IPS DF 19.7 (cell line): ENCODE measurements at regions not wholly inside any gene's neighbourhood (a gene's known extent, or its start where the extent isn't known, plus 50 kb on each side); places are given as distances from the start of the nearest gene placed in this dataset.

Experiments
- DNase-seq: peaks from one replicate; pipeline ENCODE4 v3.0.0-alpha.2; 2013; ENCODE audit warnings: low read depth, low spot score

DNA sequence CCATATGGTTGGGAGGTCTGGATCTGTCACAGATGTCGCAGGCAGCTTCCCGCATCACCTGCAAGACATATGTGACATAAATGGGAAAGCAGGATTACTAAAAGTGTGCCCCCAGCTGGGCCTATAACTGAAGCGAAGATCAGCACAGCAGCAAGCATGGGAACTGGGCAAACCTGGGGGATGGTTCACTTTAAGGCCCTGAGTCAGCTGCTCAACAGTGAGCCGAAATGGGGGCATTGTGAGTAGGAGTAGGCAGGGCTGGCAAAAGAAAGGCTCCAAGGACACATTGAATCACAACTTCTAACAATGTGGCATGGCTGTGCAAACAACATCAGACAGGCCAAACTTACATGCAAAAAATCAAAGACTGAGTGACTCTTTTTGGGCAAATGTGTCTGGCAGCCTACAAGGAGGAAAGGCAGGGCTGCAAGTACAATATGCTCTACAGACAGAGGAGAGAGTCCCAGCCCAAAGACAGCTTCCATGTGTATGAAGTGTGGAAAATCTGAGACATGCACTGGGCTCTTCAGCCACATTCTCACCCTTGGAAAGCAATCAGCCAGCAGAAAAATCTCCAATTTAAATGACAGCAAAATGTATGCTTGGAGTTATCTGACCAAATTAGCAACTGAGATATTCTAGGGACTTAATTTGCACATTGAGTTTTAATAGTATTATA is 531.0 kb upstream of the MMS22L start:
- no peak for DNase-seq

DNA sequence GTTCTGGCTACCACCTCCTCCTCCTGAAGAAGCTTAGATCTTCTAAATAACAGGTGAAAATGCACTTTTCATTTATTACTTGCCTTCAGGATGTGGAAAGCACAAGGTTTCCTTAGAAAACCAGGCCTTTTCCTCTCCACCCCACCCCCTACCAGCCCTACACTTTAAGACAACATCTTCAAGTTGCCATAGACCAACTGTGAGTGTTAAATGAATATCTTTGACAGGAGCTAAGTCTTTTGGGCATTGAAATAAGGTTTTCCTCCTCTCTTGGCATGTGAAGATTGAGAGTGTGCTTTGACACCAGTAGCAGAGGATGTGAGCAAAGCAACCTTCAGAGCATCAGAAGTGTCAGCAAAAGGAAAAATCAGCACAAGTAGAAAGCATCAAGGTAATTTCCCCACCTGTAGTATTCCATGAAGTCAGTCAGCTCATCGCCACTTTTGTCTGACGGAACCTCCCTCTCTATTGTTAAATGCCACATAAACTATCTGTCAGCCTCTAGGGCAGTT is 532.3 kb upstream of the MMS22L start:
- no peak for DNase-seq

DNA sequence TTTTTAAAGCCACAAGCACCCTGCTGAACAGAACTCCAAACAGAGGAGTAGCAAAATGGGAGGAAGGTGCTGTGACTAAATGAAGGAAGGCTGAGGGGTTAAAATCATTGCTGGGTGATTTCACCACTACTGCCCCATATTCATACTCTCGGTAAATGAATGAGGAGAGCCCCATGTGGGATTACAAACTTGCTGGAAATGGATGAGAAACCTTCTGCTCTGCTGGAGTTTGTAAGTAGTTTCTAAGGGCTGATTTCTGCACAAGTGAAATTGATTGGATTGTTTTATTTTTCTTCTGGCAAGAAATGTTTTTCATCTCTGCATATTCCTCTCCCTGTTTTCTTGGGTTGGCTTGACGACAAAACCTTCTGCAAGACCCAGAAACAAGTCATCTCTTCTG is 533.5 kb upstream of the MMS22L start:
- DNase-seq = no peak

DNA sequence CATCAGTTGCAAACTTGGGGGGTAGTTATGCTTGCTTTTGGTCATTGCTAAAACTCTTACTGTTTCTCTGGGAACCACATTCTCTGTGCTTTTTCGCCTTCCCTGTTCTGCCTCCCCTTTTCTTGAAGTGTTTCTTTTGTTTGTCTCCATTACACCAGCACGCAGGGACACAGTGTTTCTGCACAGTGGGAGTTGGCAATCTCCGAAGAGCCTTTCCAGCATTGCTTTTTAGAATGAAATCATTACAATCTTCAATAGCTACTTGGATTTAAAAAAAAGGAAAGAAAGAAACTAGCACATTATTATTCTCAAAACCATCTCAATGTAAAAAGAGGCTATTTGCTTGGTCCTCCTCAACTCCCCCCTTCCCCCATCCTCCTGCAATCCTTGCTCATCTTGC is 536.7 kb upstream of the MMS22L start:
- DNase-seq = no peak

- DNase-seq = no peak
Measured at GRCh38 chr6:97820400-97820799, 537.4 kb upstream of the MMS22L start.

- DNase-seq = no peak
Measured at GRCh38 chr6:97822632-97823031, 539.6 kb upstream of the MMS22L start.

GRCh38 chr6:97841763-97842162 is 558.7 kb upstream of the MMS22L start:
- no peak for DNase-seq

DNA sequence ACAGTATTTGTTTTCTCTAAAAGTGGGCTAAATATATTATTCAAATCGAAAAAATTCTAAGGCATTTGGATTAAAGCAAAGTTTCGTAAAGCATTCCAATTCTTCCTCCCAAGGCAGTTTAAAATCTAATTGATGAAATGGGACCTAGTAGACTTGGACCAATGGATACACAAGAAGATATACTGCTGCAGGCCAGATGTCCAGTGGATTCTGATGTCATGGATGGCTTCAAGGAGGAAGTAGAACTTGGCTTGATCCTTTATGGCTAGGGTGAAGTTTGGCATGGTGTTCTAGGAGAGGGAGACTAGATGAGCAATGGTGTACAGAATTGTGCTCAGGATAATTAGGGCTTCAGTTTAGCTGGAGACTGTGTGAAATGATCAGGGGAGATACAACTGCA is 559.5 kb upstream of the MMS22L start:
- no peak for DNase-seq

DNA sequence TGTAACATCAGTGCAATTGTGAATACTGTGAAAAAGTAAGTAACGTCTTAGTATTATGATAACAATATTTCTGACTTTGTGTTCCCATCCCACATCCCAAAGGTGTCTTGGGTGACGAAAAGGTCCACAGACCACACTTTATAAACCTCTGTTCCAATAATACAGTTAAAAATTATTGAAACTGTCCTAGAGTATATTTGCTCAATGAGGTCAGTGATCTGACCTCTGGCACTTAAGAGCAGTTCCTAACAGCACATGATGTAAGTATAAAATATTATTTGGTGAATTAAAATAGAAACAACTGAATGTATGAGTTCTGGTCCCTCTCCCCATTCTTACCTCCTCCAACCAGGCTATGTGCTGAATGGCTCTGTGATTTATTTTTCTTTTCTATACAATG is 566.4 kb upstream of the MMS22L start:
- no peak for DNase-seq

DNA sequence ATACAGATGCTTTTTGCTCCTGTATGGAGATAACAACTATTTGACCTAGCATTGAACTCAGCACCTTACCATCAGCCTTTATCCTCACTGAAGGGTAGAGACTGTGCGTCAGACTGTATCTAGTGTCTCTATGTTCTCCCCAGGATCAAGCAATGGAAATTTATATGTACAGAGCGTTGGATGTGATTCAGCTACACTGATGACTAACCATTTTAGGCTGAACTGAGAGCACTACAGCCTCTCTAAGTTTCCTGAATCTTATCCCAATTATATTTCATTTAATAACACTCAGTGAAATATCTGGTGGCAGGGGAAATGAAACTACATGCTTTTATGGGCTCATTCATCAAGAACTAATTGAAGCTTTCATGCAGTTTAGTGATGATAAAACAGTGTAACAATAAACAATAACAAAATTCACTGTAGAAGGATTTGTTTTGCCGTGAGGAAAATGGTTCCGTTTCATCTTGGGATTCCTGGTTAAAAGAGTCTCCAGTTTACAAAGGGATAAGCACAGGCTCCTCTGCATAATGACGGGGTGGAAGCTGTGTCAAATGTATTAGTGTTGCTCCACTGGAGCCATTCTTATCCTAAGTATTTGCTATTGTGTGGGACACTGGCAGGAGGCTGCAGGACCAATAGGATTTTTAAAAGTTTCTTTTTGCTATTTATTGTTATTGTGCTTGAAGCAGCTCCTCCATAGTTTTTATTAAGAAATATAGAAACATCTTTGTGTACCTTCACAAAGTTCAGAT is 567.6 kb upstream of the MMS22L start:
- DNase-seq = no peak

DNA sequence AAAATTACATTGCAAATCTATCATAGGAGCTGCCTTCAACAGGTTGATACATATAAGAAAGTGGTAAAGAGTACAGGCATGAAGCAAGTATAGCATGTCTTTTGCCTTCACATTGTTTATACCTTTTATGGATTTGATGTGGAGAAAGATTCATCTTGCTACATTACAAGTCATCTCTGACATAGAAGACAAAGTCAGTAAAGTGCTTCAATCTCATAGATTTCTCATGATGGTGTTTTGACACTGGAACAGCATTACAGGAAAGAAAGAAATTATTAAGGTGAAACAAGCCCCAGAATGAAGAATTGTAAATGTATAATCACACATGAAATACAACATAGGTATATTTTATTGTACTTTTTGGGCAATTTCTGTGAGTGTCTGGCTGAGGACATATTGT is 580.7 kb upstream of the MMS22L start:
- no peak for DNase-seq

DNA sequence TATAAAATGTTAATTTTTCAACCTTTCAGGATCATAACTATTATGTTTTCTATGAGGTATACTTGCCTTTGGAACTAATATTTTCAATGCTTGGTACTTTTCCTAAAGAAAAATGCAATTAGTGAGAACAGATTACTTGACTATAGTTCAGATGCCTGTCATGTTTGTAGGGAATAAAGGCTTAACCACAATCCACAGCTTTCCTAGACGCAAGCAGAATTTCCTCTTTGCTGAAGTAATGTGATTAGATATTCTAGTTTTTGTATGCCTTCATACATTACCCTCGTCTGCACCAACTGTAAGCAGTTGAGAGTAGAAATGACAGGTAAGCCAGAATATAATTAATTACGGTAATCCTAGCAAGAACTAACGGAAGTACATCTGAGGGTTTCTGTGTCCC is 581.4 kb upstream of the MMS22L start:
- no peak for DNase-seq

DNA sequence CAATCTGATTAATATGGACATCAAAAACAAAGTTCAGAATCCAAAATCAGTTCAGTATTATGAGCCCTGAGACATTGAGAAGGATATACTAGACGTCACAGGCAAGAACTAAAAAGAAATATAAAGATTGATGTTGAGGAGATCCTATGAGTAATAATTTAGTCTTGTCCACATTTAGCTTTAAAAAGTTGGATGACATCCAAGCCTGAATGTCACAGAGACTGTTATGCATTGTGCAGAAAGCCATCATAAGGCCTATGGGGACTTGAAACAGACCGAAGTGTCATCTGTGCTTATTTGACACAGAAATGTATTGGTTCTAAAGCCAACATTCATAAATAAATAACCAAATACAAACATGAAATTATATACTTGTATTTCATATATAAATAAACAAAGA is 581.8 kb upstream of the MMS22L start:
- no peak for DNase-seq

GRCh38 chr6:97865612-97866011 is 582.6 kb upstream of the MMS22L start:
- peak; percentile 12 for DNase-seq

DNA sequence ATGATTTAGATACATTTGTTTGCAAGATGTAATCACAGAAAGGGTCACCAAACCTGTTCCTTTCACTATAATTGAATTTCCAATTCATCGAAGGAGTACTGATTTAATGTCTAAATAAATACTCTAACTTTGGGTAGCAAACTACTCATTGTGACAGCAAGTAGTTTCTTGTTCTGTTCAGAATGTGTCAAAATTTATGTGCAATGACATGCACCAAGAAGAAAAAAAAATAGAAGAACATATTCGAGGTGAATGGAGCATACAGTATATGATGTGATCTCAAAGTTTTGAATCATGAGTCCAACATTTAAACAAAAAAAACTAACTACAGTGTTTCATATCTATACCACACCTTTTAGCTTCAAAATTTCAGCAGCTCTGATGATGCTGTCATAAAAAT is 583.6 kb upstream of the MMS22L start:
- no peak for DNase-seq

DNA sequence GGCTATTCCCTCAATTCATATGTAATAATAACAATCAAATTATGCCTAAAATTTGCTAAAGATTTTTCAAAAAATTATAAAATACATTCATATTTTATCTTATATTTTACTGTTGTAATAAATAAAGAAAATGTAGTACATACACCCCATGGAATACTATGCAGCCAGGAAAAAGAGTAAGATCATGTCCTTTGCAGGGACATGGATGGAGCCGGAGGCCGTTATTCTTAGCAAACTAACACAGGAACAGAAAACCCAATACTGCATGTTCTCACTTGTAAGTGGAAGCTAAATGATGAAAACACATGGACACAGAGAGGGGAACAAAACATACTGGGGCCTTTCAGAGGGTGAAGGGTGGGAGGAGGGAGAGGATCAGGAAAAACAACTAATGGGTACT is 584.2 kb upstream of the MMS22L start:
- DNase-seq = no peak

DNA sequence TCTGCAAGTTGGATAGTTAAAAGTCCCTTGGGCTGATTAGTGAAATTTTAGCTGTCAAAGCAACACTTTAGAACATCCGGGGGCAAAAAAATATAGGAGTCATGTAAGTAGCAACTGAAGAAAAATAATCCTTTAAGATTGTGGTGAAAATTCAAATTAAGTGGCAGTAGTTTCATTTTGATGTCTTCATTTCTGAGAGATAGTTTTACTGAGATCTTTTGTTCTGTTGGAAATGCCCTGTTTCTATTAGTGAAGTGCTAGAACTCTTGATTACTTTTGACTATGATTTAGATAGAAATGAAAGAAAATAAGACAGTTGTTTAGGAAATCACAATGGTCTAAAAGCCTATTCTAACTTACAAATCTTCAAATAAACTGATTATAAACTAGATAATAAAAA is 587.3 kb upstream of the MMS22L start:
- no peak for DNase-seq

- peak; percentile 12 for DNase-seq
Measured at GRCh38 chr6:97876711-97877110, 593.7 kb upstream of the MMS22L start.

GRCh38 chr6:97882755-97883154 is 599.7 kb upstream of the MMS22L start:
- DNase-seq = no peak

DNA sequence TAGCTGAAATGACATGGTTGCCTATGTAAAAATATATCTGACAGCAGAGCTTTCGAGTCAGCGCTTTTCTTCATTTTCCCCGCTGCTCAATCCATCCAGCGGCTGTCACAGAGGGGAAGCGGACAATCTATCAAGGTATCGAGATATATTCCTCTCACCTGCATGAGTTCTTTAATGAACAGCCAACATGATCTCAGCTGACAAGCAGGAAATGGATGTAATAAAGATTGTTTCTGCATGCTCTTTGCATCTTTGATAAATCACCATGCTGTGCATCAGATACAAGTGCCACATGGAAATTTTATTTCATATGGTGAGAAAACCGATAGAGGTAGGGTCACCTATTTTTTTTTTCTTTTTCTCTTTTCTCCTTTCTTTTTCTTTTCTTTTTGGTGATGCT is 602.3 kb upstream of the MMS22L start:
- DNase-seq = no peak

GRCh38 chr6:97885828-97886227 is 602.8 kb upstream of the MMS22L start:
- no peak for DNase-seq

DNA sequence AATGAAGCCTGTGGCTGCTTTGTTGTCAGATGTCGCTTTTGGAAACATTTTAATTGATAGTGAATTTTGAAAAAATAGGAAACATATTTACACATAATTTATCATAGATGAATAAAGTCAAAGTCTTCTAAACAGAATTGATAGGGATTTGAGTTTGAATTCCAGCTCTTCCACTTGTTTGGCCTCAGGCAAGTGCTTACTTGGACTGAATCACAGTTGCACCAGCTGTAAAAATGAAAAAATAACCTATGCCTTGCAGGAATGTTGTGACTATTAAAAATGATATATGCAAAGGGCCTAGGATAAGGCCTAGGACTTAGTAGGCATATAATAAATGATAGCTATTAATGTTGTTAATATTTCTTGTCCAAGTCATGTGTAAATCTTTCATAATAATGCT is 618.5 kb upstream of the MMS22L start:
- no peak for DNase-seq

GRCh38 chr6:97909380-97909779 is 626.4 kb upstream of the MMS22L start:
- no peak for DNase-seq
